Smooth muscle cell (in vitro differentiated cells): ENCODE measurements at regions not wholly inside any gene's neighbourhood (a gene's known extent, or its start where the extent isn't known, plus 50 kb on each side); places are given as distances from the start of the nearest gene placed in this dataset.

Experiments
- DNase-seq: peaks from one replicate; lab custom pipeline; 2025; ENCODE audit not compliant: unreplicated experiment; lab: John Stamatoyannopoulos, UW
- H2AFZ ChIP-seq: fragments of 200-600 bp; sonication (generic); 2 replicates; pipeline ENCODE4 v1.6.0; 2016; ENCODE audit warnings: antibody characterized with exemption, low read depth, mild to moderate bottlenecking
- H3F3A ChIP-seq: fragments of 200-600 bp; sonication (generic); 2 replicates; pipeline ENCODE4 v1.6.0; 2017; ENCODE audit warnings: antibody characterized with exemption, low read depth
- H3K27ac ChIP-seq: fragments of 200-600 bp; sonication (generic); 2 replicates; pipeline ENCODE4 v1.5.1; 2016; ENCODE audit warnings: low read depth, mild to moderate bottlenecking
- H3K27me3 ChIP-seq: fragments of 200-600 bp; sonication (generic); 2 replicates; pipeline ENCODE4 v1.6.1; 2016; ENCODE audit warnings: low read depth, mild to moderate bottlenecking
- H3K36me3 ChIP-seq: fragments of 200-600 bp; sonication (generic); 2 replicates; pipeline ENCODE4 v1.5.1; 2016; ENCODE audit warnings: low read depth
- H3K4me1 ChIP-seq: fragments of 200-600 bp; sonication (generic); 2 replicates; pipeline ENCODE4 v1.5.1; 2016; ENCODE audit warnings: low read depth
- H3K4me2 ChIP-seq: fragments of 200-600 bp; sonication (generic); 2 replicates; pipeline ENCODE4 v1.6.0; 2016; ENCODE audit warnings: mild to moderate bottlenecking
- H3K4me3 ChIP-seq: fragments of 200-600 bp; sonication (generic); 2 replicates; pipeline ENCODE4 v1.5.1; 2016; ENCODE audit warnings: mild to moderate bottlenecking
- H3K79me2 ChIP-seq: fragments of 200-600 bp; sonication (generic); 2 replicates; pipeline ENCODE4 v1.6.0; 2016; ENCODE audit warnings: low read depth, mild to moderate bottlenecking
- H3K9ac ChIP-seq: fragments of 200-600 bp; sonication (generic); 2 replicates; pipeline ENCODE4 v1.6.0; 2016; ENCODE audit warnings: low read depth
- H3K9me3 ChIP-seq: fragments of 200-600 bp; sonication (generic); replicated peaks from 2 replicates; pipeline ENCODE4 v1.5.1; 2016; ENCODE audit warnings: low read depth
- H4K20me1 ChIP-seq: fragments of 200-600 bp; sonication (generic); 2 replicates; pipeline ENCODE4 v1.6.0; 2016; ENCODE audit warnings: low read depth
- WGBS: methylation state at CpG from one replicate; pipeline ENCODE4 v1.1.7; 2016; ENCODE audit warnings: low lambda C conversion rate; 5-methylcytosine and 5-hydroxymethylcytosine counted together
- TF ChIP-seq, protein P1 (sequence below): fragments of 200-600 bp; sonication (generic); IDR thresholded peaks from 2 replicates; pipeline ENCODE4 v1.5.1; 2017; ENCODE audit warnings: borderline replicate concordance, mild to moderate bottlenecking, antibody characterized with exemption; ENCODE audit not compliant: insufficient read depth, poor library complexity, severe bottlenecking

DNA sequence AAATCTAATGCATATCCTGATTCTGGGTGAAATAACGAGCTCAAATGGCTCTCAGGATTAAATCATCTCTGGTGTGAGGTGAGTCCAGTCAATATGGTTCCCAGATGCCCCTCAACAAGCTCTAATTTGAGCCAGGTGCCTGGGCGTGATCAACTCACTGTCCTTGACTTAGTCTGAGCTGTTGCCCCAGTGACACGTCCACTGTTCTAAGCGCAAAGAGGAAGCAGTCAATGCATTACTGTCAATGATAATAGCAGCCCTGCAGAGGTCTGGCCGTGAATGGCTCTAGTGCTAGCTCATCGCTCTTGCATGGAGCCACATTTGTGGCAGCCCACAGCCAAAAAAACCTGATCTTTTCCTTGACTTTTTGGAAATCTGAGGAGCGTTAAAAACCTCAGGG, 128.6 kb upstream of the EFNA5 start:
- peaks cover 4% of the 10 kb centered on the region for H3K4me1 ChIP-seq
- H3K36me3 ChIP-seq, result no peaks in the 10 kb centered on the region
- no peak overlapping the region for H3K27ac ChIP-seq
- WGBS, result 84% methylated on average over 7 of the region's 7 CpGs
- H3K79me2 ChIP-seq, result no peaks in the 10 kb centered on the region
- H3F3A ChIP-seq, result no peaks in the 10 kb centered on the region
- H3K9ac ChIP-seq, result no peak overlapping the region
- H3K9me3 ChIP-seq, result no peaks in the 10 kb centered on the region
- no peaks in the 10 kb centered on the region for H3K27me3 ChIP-seq
- H2AFZ ChIP-seq, result no peak overlapping the region
- H3K4me2 ChIP-seq, result no peak overlapping the region
- TF ChIP-seq, protein P1, sequence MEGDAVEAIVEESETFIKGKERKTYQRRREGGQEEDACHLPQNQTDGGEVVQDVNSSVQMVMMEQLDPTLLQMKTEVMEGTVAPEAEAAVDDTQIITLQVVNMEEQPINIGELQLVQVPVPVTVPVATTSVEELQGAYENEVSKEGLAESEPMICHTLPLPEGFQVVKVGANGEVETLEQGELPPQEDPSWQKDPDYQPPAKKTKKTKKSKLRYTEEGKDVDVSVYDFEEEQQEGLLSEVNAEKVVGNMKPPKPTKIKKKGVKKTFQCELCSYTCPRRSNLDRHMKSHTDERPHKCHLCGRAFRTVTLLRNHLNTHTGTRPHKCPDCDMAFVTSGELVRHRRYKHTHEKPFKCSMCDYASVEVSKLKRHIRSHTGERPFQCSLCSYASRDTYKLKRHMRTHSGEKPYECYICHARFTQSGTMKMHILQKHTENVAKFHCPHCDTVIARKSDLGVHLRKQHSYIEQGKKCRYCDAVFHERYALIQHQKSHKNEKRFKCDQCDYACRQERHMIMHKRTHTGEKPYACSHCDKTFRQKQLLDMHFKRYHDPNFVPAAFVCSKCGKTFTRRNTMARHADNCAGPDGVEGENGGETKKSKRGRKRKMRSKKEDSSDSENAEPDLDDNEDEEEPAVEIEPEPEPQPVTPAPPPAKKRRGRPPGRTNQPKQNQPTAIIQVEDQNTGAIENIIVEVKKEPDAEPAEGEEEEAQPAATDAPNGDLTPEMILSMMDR, result no peak
- DNase-seq, result no peak
- H4K20me1 ChIP-seq, result no peaks in the 10 kb centered on the region
- H3K4me3 ChIP-seq, result no peak overlapping the region

DNA sequence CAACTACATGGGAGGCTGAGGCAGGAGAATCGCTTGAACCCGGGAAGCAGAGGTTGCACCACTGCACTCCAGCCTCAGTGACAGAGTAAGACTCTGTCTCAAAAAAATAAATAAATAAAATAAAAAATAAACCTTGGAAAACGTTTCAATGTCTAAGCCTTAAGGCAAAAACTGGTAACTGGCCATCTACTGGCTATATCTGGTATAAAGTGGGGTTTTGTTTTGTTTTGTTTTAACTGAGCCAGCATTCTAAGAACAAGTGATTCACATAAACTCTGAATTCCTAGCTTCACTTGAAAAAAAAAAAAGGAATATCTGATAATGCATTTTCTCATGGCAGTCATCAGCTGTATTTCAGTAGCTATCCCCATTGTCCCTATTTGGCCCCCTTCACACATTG, 126.1 kb upstream of the EFNA5 start:
- Histone ChIP-seq H3K9me3 (no peaks in the 10 kb centered on the region), H3F3A (no peaks in the 10 kb centered on the region), H3K36me3 (no peaks in the 10 kb centered on the region), H3K27me3 (no peaks in the 10 kb centered on the region), H2AFZ (no peak overlapping the region), H3K9ac (no peak overlapping the region), H4K20me1 (no peaks in the 10 kb centered on the region), H3K79me2 (no peaks in the 10 kb centered on the region), H3K27ac (no peak overlapping the region), H3K4me2 (no peak overlapping the region), H3K4me1 (no peaks in the 10 kb centered on the region), H3K4me3 (no peak overlapping the region)
- TF ChIP-seq, protein P1, result peak; percentile 3
- 89% methylated on average over 3 of the region's 3 CpGs for WGBS
- DNase-seq, result no peak

DNA sequence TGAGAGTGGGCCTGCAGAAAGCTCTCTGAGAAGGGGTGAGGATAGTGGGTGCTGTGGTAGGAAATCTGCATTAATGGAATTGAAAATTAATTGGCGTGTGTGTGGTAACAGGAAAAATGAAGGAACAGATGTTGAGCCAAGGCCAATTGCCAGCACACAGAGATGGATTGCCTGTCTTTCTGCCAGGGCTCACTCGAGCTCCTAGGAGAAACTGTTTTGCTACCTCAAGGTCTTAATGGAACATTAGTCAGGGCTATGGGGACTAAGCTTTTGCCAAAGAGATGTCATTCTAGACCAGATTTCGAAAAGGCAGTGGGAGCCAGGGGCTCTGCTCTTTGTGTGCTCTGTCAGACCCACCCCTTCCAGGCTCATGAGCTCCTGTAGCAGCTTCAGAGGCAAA, 124.0 kb upstream of the EFNA5 start:
- Histone ChIP-seq H4K20me1 (no peaks in the 10 kb centered on the region), H3K79me2 (no peaks in the 10 kb centered on the region), H3K27ac (no peak overlapping the region), H3K36me3 (no peaks in the 10 kb centered on the region), H3K4me2 (no peak overlapping the region), H2AFZ (no peak overlapping the region), H3K27me3 (no peaks in the 10 kb centered on the region), H3K9me3 (no peaks in the 10 kb centered on the region), H3K9ac (no peak overlapping the region), H3K4me1 (no peaks in the 10 kb centered on the region), H3F3A (no peaks in the 10 kb centered on the region), H3K4me3 (no peak overlapping the region)
- TF ChIP-seq, protein P1, result no peak
- no peak for DNase-seq
- WGBS, result 96% methylated on average over 3 of the region's 3 CpGs

DNA sequence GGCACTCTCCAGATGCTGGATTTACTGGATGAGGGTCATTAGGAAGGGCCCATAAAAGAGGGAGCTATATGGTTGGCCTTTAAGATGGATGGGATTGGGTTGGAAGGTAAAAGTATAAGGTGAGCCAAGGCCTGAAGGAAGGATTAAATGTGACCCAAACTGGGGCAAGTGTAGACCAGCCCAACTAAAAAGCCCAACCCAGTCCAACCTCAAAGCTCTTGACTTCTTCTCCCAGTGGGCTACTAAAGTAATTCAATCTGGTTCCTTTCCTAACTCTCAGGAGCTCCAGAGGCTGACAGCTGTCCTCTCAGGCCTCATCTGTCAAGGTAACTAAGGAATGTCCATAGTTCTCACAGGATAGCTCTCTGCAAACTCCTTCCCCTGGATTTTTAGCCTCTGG, 122.2 kb upstream of the EFNA5 start:
- no peaks in the 10 kb centered on the region for H3K36me3 ChIP-seq
- no peaks in the 10 kb centered on the region for H3K9me3 ChIP-seq
- H4K20me1 ChIP-seq, result no peaks in the 10 kb centered on the region
- no peak overlapping the region for H3K4me2 ChIP-seq
- TF ChIP-seq, protein P1, result no peak
- no peak overlapping the region for H2AFZ ChIP-seq
- H3K4me3 ChIP-seq, result no peak overlapping the region
- H3K79me2 ChIP-seq, result no peaks in the 10 kb centered on the region
- no peak overlapping the region for H3K27ac ChIP-seq
- DNase-seq, result no peak
- H3K27me3 ChIP-seq, result no peaks in the 10 kb centered on the region
- no peaks in the 10 kb centered on the region for H3F3A ChIP-seq
- no peak overlapping the region for H3K9ac ChIP-seq
- no peaks in the 10 kb centered on the region for H3K4me1 ChIP-seq
